Muscle layer of colon (tissue), 2 donors: ENCODE measurements at regions not wholly inside any gene's neighbourhood (a gene's known extent, or its start where the extent isn't known, plus 50 kb on each side); places are given as distances from the start of the nearest gene placed in this dataset.

Experiments used
- H3K27ac ChIP-seq: one replicate; pipeline ENCODE4 v1.7.0; 2013; ENCODE audit warnings: low read depth, mild to moderate bottlenecking, low read length, moderate library complexity
- H3K27me3 ChIP-seq, 2 donors: one replicate each; pipeline ENCODE4 v1.7.0; 2013; ENCODE audit warnings: low read length in 2 of 2, mild to moderate bottlenecking in 2 of 2; ENCODE audit not compliant: insufficient read depth in 2 of 2, control insufficient read depth in 1 of 2
- H3K36me3 ChIP-seq: one replicate; pipeline ENCODE4 v1.7.0; 2013; ENCODE audit warnings: mild to moderate bottlenecking, low read length; ENCODE audit not compliant: insufficient read depth
- H3K4me1 ChIP-seq: one replicate; pipeline ENCODE4 v1.7.0; 2013; ENCODE audit warnings: mild to moderate bottlenecking, low read length; ENCODE audit not compliant: insufficient read depth
- H3K4me3 ChIP-seq, 2 donors: one replicate each; pipeline ENCODE4 v1.7.0; 2013; ENCODE audit warnings: low read length in 2 of 2, low read depth in 1 of 2, mild to moderate bottlenecking in 1 of 2, moderate library complexity in 1 of 2
- H3K9ac ChIP-seq: one replicate; pipeline ENCODE4 v1.7.0; 2013; ENCODE audit warnings: low read length
- H3K9me3 ChIP-seq: one replicate; pipeline ENCODE4 v1.7.0; 2013; ENCODE audit warnings: mild to moderate bottlenecking, low read length
- donor health status: abdominal sarcoma.
- donor health status: Adenocarcinoma of cecum.

DNA sequence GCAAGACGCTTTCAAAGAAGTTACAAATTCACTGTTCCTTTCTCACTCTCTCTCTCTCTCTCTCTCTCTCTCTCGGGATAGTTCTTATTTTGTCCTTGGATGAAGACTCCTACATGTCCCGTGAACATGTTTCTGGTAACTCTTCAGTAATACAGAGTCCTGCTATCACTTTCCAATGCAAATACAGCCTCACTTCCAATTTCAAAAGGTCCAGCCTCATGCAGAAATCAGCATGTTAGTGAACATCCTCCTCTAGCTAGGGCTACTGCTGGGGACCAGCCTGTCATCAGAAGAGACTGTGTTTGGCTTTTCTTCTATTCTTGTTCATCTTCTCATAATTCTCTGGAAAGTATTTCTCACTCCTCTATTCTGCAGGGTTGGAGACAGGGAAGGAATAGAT lies 1306.7 kb upstream of the CELF4 start:
- no peak overlapping the region for H3K9ac ChIP-seq
- no peaks in the 10 kb centered on the region for H3K27me3 ChIP-seq
- no peak overlapping the region for H3K27ac ChIP-seq
- H3K36me3 ChIP-seq: no peaks in the 10 kb centered on the region
- H3K4me1 ChIP-seq: no peaks in the 10 kb centered on the region
- H3K4me3 ChIP-seq: no peak overlapping the region
- no peaks in the 10 kb centered on the region for H3K9me3 ChIP-seq

DNA sequence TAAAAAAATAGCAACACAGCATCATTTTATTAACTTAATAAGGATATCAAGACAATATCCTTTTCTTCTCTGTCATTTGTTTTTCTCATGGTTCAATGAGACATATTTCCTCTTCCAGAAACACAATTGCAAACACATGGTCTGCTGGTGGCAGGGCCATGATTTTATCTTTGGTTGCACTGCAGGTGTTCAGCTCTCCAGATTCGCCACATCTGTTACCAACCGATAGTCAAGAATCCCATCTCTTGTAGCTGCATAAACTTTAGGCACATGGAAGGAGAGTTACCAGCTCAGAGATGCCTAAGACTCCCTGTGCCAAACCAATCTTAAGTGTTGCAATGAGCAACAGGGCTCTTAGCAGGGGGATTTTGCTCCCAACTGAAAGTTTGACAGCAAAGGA lies 1303.2 kb upstream of the CELF4 start:
- Histone ChIP-seq H3K27me3 (no peaks in the 10 kb centered on the region), H3K9ac (no peak overlapping the region), H3K27ac (no peak overlapping the region), H3K4me1 (no peaks in the 10 kb centered on the region), H3K4me3 (no peak overlapping the region), H3K9me3 (no peaks in the 10 kb centered on the region), H3K36me3 (no peaks in the 10 kb centered on the region)

DNA sequence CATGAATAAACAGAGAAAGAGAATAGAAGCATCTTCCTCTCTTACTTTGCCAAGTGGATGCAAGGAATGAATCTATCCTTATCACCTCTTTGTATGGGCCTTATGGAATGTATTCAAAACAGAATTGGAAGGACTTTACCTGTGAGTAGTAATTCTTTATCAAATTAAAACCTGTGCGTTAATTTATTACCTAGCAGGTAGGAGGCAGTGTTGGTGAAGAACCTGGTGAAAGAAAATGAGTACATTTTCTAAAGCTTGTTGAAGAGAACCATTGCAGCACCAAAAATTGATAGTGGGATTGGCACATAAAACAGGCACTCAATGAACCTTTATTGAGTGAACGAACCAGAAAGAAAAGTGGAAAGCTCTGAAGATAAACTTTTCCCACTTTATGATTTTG lies 1302.1 kb upstream of the CELF4 start:
- H3K4me3 ChIP-seq: no peak overlapping the region
- H3K4me1 ChIP-seq: no peaks in the 10 kb centered on the region
- H3K27me3 ChIP-seq: no peaks in the 10 kb centered on the region
- no peaks in the 10 kb centered on the region for H3K36me3 ChIP-seq
- no peak overlapping the region for H3K27ac ChIP-seq
- no peaks in the 10 kb centered on the region for H3K9me3 ChIP-seq
- H3K9ac ChIP-seq: no peak overlapping the region

DNA sequence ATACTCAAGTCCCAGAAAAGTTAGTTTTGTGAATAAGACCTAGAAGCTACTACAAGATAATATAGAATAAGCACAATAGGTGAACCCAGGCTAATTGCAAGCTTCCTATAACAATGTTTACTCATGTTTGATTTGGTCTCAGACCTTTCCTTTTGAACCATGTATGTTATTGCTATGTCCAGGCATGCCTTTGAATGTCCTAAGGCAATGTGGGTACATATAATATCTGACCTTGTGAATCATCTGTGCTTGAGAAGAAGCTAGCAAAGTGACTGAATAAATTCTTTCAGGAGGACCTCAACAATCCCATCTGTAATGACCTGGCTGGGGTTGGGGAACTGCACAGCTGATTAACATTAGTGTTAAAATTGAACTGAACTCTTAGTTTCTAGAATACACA lies 1285.9 kb upstream of the CELF4 start:
- no peak overlapping the region for H3K4me3 ChIP-seq
- H3K27ac ChIP-seq: no peak overlapping the region
- no peak overlapping the region for H3K9ac ChIP-seq
- H3K4me1 ChIP-seq: no peaks in the 10 kb centered on the region
- H3K27me3 ChIP-seq: no peaks in the 10 kb centered on the region
- peaks cover 3% of the 10 kb centered on the region for H3K9me3 ChIP-seq
- no peaks in the 10 kb centered on the region for H3K36me3 ChIP-seq

DNA sequence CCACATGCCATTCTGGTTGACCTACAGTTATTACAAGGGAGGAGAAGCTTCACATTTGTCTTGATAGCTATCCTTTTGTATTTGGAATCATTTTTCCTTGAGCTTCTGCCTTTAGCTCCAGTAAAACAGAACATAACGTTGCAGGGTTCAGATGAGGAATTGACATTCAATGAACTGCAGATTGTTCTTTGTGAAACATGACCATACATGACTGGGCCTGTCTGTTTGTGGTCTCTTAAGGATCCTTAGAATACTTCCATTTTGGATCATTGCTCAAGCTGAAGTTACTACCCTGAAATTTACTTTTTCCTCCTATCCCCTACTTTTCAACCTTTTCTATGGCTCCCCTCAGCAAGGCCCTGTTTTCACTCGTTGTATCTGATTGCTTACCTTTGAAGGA lies 1281.7 kb upstream of the CELF4 start:
- Histone ChIP-seq H3K27me3 (no peaks in the 10 kb centered on the region), H3K4me3 (no peak overlapping the region), H3K36me3 (no peaks in the 10 kb centered on the region), H3K27ac (no peak overlapping the region), H3K9me3 (no peaks in the 10 kb centered on the region), H3K9ac (no peak overlapping the region), H3K4me1 (no peaks in the 10 kb centered on the region)

DNA sequence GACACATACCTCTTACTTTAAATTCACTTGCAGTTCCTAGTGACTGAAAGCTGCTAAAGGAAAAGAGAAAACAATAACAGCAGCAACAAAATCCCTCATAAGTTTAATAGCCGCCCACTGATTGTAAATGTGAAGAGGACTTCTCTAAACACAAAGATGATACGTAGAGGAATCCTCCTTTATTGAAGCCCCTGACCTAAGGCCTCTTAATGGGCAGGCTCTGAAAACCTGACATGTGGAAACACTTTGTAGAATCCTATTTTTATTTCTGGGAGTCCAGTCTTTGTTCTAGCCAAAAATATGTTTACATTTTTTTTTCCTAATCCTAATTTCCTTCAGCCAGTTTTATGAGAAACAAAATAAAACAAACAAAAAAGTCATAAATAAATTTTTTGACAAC lies 1277.7 kb upstream of the CELF4 start:
- H3K4me3 ChIP-seq: no peak overlapping the region
- no peaks in the 10 kb centered on the region for H3K27me3 ChIP-seq
- H3K36me3 ChIP-seq: no peaks in the 10 kb centered on the region
- no peak overlapping the region for H3K9ac ChIP-seq
- H3K27ac ChIP-seq: no peak overlapping the region
- no peaks in the 10 kb centered on the region for H3K4me1 ChIP-seq
- H3K9me3 ChIP-seq: no peaks in the 10 kb centered on the region

DNA sequence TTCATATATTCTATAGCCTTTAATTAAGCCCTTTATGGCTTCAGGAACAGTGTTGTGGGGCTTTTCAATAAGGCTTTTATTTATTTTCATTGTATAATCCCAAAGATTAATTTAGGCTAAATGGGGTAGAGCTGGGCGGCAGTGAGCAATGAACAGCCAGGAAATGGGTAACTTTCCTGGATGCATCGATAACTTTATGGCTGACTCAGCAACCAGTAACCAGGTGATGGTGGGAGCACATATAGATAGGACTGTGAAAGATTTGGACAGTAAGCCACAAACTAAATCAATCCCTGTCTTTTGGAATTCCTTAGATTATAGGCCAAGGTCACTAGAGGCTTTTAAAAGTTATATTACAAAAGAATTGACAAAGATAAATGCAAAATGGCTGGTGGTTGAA lies 1260.6 kb upstream of the CELF4 start:
- H3K4me1 ChIP-seq: no peaks in the 10 kb centered on the region
- no peaks in the 10 kb centered on the region for H3K9me3 ChIP-seq
- no peak overlapping the region for H3K9ac ChIP-seq
- H3K36me3 ChIP-seq: no peaks in the 10 kb centered on the region
- no peak overlapping the region for H3K4me3 ChIP-seq
- H3K27me3 ChIP-seq: no peaks in the 10 kb centered on the region
- no peak overlapping the region for H3K27ac ChIP-seq

DNA sequence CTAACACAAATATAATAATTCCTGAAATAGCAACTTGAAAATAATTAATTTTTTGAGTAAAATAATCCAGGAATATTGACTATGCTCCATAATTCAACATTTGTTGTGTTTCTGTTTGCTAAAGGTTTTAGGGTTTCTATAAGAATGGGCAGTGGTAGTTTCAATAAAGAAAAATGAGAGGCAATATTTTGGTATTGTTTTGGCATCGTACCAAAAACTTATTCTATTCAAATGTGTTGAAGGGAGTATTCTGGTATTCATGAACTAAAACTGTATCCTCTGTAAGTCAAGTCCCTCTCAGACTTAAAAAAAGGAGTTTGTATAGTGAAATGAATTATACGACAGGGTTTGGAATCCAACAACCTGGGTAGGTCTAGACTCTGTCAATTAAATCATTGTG lies 1245.6 kb upstream of the CELF4 start:
- Histone ChIP-seq H3K9ac (no peak overlapping the region), H3K36me3 (no peaks in the 10 kb centered on the region), H3K27me3 (no peaks in the 10 kb centered on the region), H3K4me3 (no peak overlapping the region), H3K9me3 (no peaks in the 10 kb centered on the region), H3K27ac (no peak overlapping the region), H3K4me1 (no peaks in the 10 kb centered on the region)

DNA sequence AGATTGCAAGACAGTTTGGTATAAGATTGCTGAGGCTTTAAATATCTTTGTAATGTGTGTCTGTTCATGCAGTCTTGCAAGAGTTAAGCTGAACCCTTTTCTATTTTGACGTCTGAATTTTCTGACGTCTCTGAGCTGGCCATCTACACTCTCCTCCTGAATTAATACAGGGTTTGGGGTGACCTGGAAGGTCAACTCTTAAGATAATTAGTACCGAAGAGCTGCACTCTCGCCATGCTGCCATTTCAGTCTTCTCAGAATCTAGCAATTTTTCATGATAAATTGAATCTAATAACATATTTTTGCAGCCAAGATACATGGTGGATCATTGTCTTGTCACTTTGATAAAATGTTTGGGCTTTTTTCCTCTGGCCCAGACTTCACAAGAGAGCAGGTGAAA lies 1245.2 kb upstream of the CELF4 start:
- Histone ChIP-seq H3K27me3 (no peaks in the 10 kb centered on the region), H3K27ac (no peak overlapping the region), H3K9me3 (no peaks in the 10 kb centered on the region), H3K4me3 (no peak overlapping the region), H3K4me1 (no peaks in the 10 kb centered on the region), H3K9ac (no peak overlapping the region), H3K36me3 (no peaks in the 10 kb centered on the region)

DNA sequence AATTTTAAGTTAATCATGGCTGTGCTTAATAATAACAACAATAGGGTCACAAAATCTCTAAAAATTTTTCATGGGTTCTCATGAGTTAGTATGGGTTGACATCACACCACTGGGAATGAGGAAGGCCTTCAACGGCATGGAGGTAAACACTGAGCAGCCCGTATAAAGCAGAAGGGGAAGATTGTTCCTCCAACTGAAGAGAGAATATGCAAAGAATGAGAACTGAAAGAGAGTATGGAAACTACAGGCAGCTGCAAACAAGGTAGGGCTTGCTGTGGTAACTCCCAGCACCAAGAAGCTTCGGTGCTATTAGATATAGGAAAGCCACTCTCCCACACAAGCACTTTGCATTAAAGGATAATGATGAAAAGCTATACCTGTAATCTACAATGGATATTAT lies 1242.3 kb upstream of the CELF4 start:
- Histone ChIP-seq H3K4me1 (no peaks in the 10 kb centered on the region), H3K9me3 (no peaks in the 10 kb centered on the region), H3K27me3 (no peaks in the 10 kb centered on the region), H3K27ac (no peak overlapping the region), H3K36me3 (no peaks in the 10 kb centered on the region), H3K9ac (no peak overlapping the region), H3K4me3 (no peak overlapping the region)

DNA sequence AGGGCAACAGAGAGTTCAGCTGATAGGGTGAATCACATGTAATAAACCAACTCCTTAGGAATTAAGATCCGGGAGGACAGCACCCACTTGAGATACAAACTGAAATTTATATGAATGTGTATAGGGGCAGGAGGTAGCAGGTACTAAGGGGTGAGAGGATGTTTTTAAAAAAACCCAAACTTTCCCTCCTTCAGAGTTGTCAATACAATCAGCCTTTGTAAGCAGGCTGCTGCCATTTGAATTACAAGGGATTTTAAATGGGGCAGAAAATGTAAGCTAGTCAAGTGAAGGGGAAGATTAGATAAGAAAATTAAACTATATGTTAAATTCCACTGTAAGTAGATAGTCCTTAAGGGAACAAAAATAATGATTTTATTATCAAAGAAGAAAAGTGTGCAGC lies 1239.7 kb upstream of the CELF4 start:
- H3K27me3 ChIP-seq: no peaks in the 10 kb centered on the region
- no peaks in the 10 kb centered on the region for H3K9me3 ChIP-seq
- H3K4me1 ChIP-seq: no peaks in the 10 kb centered on the region
- H3K27ac ChIP-seq: no peak overlapping the region
- H3K4me3 ChIP-seq: no peak overlapping the region
- no peak overlapping the region for H3K9ac ChIP-seq
- H3K36me3 ChIP-seq: no peaks in the 10 kb centered on the region

DNA sequence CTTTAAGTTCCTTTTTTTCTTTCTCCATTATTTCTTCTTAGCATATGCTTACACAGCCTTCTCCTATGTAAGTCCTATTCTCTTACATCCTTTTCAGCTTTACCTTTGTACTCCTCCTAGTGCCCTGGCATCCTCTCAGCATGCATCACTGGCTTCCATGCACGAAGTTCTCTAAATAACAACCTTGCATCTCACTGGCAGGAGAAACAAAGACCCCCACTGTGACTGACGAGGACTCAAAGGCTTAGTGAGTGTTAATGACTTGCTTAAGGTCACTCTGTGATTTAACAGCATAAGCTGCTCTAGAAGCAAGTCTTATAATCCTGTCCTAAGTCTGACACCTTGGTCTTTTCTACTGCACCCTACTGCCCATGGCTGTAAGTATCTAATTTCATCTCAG lies 1236.0 kb upstream of the CELF4 start:
- Histone ChIP-seq H3K9ac (no peak overlapping the region), H3K27me3 (no peaks in the 10 kb centered on the region), H3K4me3 (no peak overlapping the region), H3K27ac (no peak overlapping the region), H3K36me3 (no peaks in the 10 kb centered on the region), H3K4me1 (no peaks in the 10 kb centered on the region), H3K9me3 (no peaks in the 10 kb centered on the region)
